Activated naive CD4-positive, alpha-beta T cell treated with anti-CD3 and anti-CD28 coated beads, Interleukin-2, amount 50 U/mL, for 72 hours (primary cell): ENCODE measurements at regions not wholly inside any gene's neighbourhood (a gene's known extent, or its start where the extent isn't known, plus 50 kb on each side); places are given as distances from the start of the nearest gene placed in this dataset.
"Not testable (repeated sequence)": the region's sequence is repeated elsewhere in the genome, so short reads cannot be mapped to it uniquely, and the experiment has no call there.

Source experiments
- ATAC-seq, 2 donors: fragments of 150-1000 bp; cut with Tn5 transposase; 2 replicates each; pipeline ENCODE4 v1.10.0; 2021; ENCODE audit warnings: mild to moderate bottlenecking in 2 of 2, moderate library complexity in 2 of 2
- DNase-seq, 2 donors: peaks; one replicate each; pipeline ENCODE4 v3.0.0; 2021 to 2022; ENCODE audit warnings: low spot score in 2 of 2
- H3K27ac Mint-ChIP-seq, 2 donors: one replicate each; pipeline ENCODE4 v1.8.0; 2022; ENCODE audit warnings: mild to moderate bottlenecking in 2 of 2, mixed read lengths in 2 of 2
- H3K36me3 Mint-ChIP-seq, 2 donors: one replicate each; pipeline ENCODE4 v1.8.0; 2022; ENCODE audit warnings: mixed read lengths in 2 of 2
- H3K9me3 Mint-ChIP-seq, 2 donors: one replicate each; pipeline ENCODE4 v1.8.0; 2022; ENCODE audit warnings: mixed read lengths in 2 of 2

DNA sequence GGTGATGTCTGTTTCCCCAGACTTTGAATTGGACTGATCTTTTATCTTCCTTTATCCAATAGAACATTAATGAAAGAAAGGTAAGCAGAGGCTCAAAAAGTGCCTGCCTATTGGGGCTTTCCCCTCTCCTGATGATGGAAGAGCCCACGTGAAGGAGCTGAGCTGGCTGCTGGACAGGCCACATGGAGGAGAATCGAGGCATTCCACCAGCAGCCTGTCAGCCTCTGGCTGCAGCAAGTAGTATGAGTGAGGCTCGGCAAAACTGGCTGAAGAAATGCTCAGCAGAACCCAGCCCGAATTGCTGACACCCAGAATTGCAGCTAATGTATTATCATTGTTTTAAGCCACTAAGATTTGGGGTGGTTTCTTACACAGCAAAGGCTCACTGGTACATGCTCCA, 66.5 kb upstream of the STC2 start:
- DNase-seq = no peak
- H3K27ac Mint-ChIP-seq = no peak overlapping the region
- ATAC-seq = no peak
- no peaks in the 10 kb centered on the region for H3K36me3 Mint-ChIP-seq
- peaks cover 0 to 10% of the 10 kb centered on the region in 2 donors for H3K9me3 Mint-ChIP-seq

DNA sequence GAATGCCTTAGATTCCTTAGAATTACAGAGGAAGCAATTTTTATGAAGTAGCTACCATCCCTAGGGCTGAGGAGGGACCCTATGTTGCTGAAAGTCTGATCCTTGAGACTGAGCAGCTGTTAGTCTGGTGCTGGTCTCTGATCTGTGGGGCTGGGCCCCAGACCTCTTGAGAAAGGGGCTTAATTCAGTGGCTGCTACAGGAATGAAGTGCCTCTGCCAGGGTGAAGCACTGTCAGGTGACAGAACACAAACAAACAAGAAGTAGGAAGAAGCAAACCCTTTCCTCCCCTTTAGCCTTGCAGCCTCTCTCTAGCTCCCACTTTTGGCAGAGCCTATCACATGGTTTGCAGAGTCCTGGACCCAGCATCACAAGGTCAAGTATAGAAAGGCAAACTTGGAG, 64.0 kb upstream of the STC2 start:
- Mint-ChIP-seq H3K36me3 (no peaks in the 10 kb centered on the region), H3K9me3 (peaks cover 0 to 10% of the 10 kb centered on the region in 2 donors), H3K27ac (no peak overlapping the region)
- DNase-seq (no peak), ATAC-seq (no peak)

DNA sequence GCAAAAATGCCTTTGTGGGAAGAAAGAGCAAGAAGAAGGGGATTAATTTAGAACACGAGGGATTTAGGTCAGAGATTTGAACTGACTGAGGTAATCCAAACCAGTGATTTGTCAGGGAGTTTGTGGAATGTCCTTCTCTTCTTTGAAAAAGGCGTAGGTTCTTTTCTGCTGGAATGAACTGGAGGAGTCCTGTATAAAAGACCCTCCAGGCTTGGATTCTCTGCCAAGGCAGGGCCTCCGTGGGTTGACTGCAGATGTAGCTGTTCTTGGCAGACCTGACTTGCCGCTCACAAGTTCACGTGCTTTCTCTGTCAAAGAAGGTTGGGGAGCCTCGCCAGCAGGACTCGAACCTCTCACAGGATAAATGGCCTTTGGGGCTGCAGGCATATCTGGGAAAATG, 62.8 kb upstream of the STC2 start:
- peaks cover 0 to 10% of the 10 kb centered on the region in 2 donors for H3K9me3 Mint-ChIP-seq
- no peaks in the 10 kb centered on the region for H3K36me3 Mint-ChIP-seq
- H3K27ac Mint-ChIP-seq = no peak overlapping the region
- DNase-seq (no peak), ATAC-seq (no peak)

DNA sequence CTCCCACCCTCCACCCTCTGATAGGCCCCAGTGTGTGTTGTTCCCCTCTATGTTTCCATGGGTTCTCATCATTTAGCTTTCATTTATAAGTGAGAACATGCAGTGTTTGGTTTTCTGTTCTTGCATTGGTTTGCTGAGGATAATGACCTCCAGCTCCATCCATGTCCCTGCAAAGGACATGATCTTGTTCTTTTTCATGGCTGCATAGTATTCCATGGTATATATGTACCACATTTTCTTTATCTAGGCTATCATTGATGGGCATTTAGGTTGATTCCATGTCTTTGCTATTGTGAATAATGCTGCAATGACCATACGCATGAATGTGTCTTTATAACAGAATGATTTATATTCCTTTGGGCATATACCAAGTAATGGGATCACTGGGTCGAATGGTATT, 59.1 kb upstream of the STC2 start:
- not testable (repeated sequence) for H3K9me3 Mint-ChIP-seq, H3K27ac Mint-ChIP-seq, H3K36me3 Mint-ChIP-seq, ATAC-seq, DNase-seq

DNA sequence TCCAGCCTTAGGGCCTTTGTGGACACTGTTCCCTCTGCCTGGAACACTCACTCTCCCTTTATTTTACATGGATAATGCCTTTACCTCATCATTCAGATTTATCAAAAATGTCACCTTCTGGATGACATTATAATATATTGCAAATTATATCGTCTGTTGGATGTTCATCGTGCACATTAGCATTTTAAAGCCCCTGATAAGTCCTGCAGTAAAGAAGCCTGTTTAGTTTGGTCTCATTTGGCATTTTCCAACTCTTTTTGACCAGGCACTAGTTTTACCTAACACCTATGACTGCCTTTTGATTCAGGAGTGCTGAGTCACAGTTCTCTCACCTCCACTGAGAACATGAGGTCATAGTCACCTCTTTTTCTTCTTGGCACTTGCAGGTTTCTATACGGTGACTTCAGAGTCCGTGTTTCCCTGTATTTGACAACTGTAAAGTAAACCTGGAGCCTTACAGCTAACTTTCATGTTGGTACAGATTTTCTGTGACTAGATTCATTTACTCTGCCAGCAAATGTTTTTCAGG, 57.7 kb upstream of the STC2 start:
- Mint-ChIP-seq H3K27ac (no peak overlapping the region), H3K9me3 (no peaks in the 10 kb centered on the region), H3K36me3 (no peaks in the 10 kb centered on the region)
- DNase-seq (no peak), ATAC-seq (no peak)

DNA sequence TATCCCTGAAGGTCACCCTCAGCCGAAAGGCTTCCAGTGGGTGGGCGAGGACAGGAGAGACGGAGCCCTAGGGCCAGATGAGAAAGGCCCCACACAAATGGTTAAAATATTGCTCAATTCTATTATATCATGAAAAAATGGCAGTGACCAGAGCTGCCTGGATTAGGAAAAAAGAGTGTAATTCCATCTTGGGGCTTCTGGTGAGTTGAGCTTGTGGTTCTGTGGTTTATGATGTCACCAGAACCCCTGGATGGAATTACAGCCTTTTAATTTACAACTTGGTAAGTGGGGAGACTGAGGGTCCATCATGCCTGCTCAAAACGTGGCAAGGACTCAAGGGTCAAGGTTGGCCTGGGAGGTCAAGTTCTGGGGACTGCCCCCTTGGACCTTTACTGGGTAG, 55.5 kb upstream of the STC2 start:
- Mint-ChIP-seq H3K9me3 (no peaks in the 10 kb centered on the region), H3K27ac (no peak overlapping the region), H3K36me3 (no peaks in the 10 kb centered on the region)
- ATAC-seq (no peak), DNase-seq (no peak)

DNA sequence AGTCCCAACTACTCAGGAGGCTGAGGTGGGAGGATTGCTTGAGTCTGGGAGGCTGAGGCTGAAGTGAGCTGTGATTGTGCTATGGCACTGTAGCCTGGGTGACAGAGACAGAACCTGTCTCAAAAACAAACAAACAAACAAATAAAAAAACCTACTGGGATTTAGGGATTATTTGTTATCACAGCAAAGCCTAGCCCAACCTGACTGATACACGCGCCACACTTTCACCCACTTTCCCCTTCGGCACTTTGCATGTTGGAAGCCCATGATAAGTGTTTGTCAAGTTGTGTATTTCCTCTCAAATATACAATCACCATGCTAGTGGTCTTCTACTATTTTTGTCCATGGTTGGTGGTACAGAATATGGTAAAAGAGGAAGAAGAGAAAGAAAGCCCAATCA, 50.5 kb upstream of the STC2 start:
- H3K27ac Mint-ChIP-seq = no peak overlapping the region
- no peak for DNase-seq
- no peak for ATAC-seq
- no peaks in the 10 kb centered on the region for H3K36me3 Mint-ChIP-seq
- H3K9me3 Mint-ChIP-seq = peaks cover 0 to 6% of the 10 kb centered on the region in 2 donors
